GM23248 (cell line): ENCODE measurements at regions not wholly inside any gene's neighbourhood (a gene's known extent, or its start where the extent isn't known, plus 50 kb on each side); places are given as distances from the start of the nearest gene placed in this dataset.

Experiments
- EZH2 ChIP-seq: fragments of 200-600 bp; sonication (generic); IDR thresholded peaks from 2 replicates; pipeline ENCODE4 v1.6.1; 2018; ENCODE audit warnings: antibody characterized with exemption, mild to moderate bottlenecking; ENCODE audit not compliant: insufficient read depth, poor library complexity, severe bottlenecking
- EZH2phosphoT487 ChIP-seq: fragments of 200-600 bp; sonication (generic); IDR thresholded peaks from 2 replicates; pipeline ENCODE4 v1.6.1; 2018; ENCODE audit warnings: antibody characterized with exemption, moderate library complexity, mild to moderate bottlenecking, low read depth; ENCODE audit not compliant: insufficient read depth

DNA sequence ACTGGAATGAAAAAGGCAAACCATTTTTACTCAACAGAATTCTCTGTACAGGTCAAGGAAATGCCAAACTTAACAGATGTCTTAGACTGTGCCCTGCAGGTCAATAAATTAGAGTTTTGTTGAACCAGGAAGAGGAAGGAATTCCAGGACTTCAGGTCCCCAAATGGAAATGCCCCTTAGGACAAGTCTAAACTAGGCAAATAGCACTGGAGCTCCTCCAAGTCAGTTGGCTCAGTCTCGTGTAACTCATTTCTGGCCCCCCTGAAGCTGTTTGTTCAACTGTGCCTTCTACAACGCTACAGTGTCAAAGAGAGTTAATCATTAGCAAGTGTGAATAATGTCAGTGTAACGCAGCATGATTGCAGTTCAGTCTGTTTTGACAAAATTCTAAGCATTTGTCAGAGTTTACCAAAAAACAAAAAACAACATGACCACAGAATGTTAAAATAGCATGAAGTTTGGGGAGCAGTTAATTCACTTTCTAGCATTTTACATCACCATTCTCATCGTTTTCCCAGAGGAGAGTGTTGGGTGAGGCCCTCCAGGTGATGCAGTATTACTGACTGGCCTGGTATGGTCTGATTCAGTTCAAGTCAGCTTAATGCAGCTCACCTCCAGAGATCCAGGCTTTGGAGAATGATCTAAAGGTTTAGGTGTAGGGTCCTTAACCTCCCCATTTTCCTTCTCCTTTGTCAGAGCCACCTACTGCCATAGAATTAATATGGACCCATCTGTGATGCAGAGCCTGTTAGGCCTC is 108.1 kb downstream of the AQP4 start:
- TF ChIP-seq EZH2phosphoT487: no peak
- TF ChIP-seq EZH2: no peak
